Activated CD8-positive, alpha-beta memory T cell treated with anti-CD3 and anti-CD28 coated beads, Interleukin-2, amount 50 U/mL, for 1 hour (primary cell): ENCODE measurements at regions not wholly inside any gene's neighbourhood (a gene's known extent, or its start where the extent isn't known, plus 50 kb on each side); places are given as distances from the start of the nearest gene placed in this dataset.

Source experiments
- DNase-seq: peaks from one replicate; pipeline ENCODE4 v3.0.0-alpha.2; 2020; ENCODE audit errors: extremely low read depth

- DNase-seq = no peak
These were observed 72.5 kb upstream of the KCNIP4 start for GRCh38 chr4:22021106-22021505.

DNA sequence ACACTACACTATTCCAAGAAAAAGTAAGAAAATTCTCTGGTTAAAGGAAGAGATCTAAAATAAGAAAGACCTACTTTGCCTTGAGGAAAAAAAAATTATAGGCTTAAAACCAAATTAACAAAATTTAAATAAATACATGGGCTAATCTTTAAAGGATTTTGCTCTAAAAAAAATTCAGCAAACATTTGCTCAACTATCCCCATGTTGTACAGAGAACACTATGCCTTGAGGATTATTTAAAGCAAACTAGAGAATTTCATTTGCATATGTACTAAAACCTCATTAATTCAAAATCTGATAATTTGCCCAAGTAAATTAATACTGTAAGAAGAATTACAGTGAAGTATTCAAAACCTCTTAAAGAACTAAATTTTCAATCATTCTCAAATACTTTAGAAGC lies 71.6 kb upstream of the KCNIP4 start:
- DNase-seq = no peak

DNA sequence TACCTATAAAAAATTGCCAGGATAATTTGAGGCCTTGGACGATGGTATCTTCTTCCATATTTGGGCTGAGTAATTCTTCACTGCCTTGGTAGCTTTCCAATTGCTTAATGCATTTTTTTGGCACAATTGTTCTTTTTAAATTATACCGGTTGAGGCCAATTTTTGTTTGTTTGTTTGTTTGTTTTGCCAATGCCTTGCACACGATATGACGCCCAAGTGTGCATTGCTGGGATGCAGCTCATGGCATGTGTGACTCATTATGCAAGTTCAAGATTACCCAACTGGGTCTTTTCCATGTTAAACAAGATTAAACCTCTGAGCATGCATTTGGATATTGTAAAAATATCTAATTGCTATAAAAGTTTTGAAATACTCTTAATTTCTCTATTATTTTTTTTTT lies 71.1 kb upstream of the KCNIP4 start:
- DNase-seq = no peak

DNA sequence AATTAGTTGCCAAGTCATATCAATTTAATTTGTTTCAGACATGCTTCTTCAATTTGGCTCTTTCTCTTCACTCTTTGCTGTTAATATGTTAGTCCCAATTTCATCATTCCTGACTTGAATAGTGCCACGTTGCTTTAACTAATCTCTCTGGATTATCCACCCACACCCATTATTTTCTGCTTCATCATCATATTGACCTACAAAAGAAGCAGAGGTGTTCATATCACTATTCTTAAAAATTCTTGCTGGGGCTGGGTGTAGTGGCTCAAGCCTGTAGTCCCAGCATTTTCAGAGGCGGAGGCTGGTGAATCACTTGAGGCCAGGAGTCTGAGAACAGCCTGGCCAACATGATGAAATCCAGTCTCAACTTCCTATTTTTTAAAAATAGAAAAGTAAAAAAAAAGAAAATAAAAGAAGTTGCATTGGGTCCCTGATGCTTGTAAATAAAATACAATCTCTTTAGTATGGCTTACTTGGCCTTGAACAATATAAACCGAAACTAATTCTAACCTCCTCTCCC lies 65.7 kb upstream of the KCNIP4 start:
- no peak for DNase-seq

- no peak for DNase-seq
These were observed 55.3 kb upstream of the KCNIP4 start for GRCh38 chr4:22003878-22004277.
